Activated CD8-positive, alpha-beta T cell treated with anti-CD3 and anti-CD28 coated beads for 36 hours (primary cell): ENCODE measurements at regions not wholly inside any gene's neighbourhood (a gene's known extent, or its start where the extent isn't known, plus 50 kb on each side); places are given as distances from the start of the nearest gene placed in this dataset.
A peak's percentile ranks its signal among the peaks of the same experiment; 100 is the strongest.
"Not testable (repeated sequence)": the region's sequence is repeated elsewhere in the genome, so short reads cannot be mapped to it uniquely, and the experiment has no call there.

Experiments
- ATAC-seq: fragments of 200-7000 bp; cut with Tn5 transposase; one replicate; pipeline ENCODE4 v1.10.0; 2021; ENCODE audit warnings: mild to moderate bottlenecking, moderate library complexity
- CTCF ChIA-PET: fragments of 350-600 bp; sonication (Branson Sonifier 250); formaldehyde crosslinking; loops from one replicate; lab custom pipeline; 2021; ENCODE audit warnings: antibody characterized with exemption; lab: Charles Lee
- POLR2A ChIA-PET: fragments of 350-600 bp; sonication (Branson Sonifier 250); formaldehyde crosslinking; loops from one replicate; lab custom pipeline; 2021; ENCODE audit warnings: antibody characterized with exemption; lab: Charles Lee
- DNase-seq: peaks from one replicate; pipeline ENCODE4 v3.0.0-alpha.2; 2020
- H3K27ac Mint-ChIP-seq: one replicate; pipeline ENCODE4 v1.8.0; 2021; ENCODE audit warnings: mild to moderate bottlenecking, mixed read lengths
- H3K27me3 Mint-ChIP-seq: one replicate; pipeline ENCODE4 v1.8.0; 2021; ENCODE audit warnings: mixed read lengths
- H3K36me3 Mint-ChIP-seq: one replicate; pipeline ENCODE4 v1.8.0; 2021; ENCODE audit warnings: low read depth, mixed read lengths
- H3K4me1 Mint-ChIP-seq: one replicate; pipeline ENCODE4 v1.8.0; 2021; ENCODE audit warnings: low read depth, mixed read lengths
- H3K4me3 Mint-ChIP-seq: one replicate; pipeline ENCODE4 v1.8.0; 2021; ENCODE audit warnings: mild to moderate bottlenecking, moderate library complexity, mixed read lengths
- H3K9me3 Mint-ChIP-seq: one replicate; pipeline ENCODE4 v1.8.0; 2021; ENCODE audit warnings: mixed read lengths
- intact Hi-C: fragments of 100-400 bp; cut with micrococcal nuclease; formaldehyde crosslinking; loops from one replicate; pipeline ENCODE4 v1.10.0; 2022
- TF ChIP-seq, protein P1 (sequence below): fragments of 200-600 bp; IDR thresholded peaks from one replicate; pipeline ENCODE4 v1.8.0; 2022; ENCODE audit warnings: antibody characterized with exemption, mild to moderate bottlenecking

DNA sequence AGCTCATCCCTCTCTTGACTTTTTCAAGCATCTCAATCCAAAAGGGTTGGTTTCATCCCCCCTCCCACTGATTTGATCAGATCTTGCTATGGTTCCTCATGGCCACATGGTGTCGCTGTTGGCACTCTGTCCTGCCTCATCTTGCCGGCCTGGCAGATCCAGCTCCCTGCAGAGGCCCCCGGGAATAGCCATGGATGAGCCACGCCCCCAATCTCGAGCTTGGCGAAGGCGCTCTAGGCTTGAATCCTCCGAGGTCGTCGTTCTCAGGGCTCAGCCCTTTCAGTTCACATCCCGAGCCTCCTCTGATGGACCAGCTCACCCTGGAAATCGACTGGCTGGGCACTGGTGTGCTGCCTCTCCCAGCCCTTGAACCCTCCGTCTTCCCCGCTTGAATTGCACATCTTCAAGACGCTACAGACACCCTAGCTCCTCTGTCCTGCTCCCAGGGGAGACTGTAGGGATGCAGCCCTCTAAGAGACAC is 628.7 kb downstream of the TYW1 start:
- no peak overlapping the region for H3K27ac Mint-ChIP-seq
- ChIA-PET CTCF (interaction anchor here (0.6 to 2.1 kb wide), 11 partner anchors 10 to 398 kb away, joined by 3 to 8 read pairs (median 4); no protein-coding TSS in a partner anchor), POLR2A (no interaction called here)
- no peaks in the 10 kb centered on the region for H3K4me1 Mint-ChIP-seq
- H3K36me3 Mint-ChIP-seq = no peaks in the 10 kb centered on the region
- H3K9me3 Mint-ChIP-seq = no peaks in the 10 kb centered on the region
- H3K27me3 Mint-ChIP-seq = no peaks in the 10 kb centered on the region
- TF ChIP-seq, protein P1, sequence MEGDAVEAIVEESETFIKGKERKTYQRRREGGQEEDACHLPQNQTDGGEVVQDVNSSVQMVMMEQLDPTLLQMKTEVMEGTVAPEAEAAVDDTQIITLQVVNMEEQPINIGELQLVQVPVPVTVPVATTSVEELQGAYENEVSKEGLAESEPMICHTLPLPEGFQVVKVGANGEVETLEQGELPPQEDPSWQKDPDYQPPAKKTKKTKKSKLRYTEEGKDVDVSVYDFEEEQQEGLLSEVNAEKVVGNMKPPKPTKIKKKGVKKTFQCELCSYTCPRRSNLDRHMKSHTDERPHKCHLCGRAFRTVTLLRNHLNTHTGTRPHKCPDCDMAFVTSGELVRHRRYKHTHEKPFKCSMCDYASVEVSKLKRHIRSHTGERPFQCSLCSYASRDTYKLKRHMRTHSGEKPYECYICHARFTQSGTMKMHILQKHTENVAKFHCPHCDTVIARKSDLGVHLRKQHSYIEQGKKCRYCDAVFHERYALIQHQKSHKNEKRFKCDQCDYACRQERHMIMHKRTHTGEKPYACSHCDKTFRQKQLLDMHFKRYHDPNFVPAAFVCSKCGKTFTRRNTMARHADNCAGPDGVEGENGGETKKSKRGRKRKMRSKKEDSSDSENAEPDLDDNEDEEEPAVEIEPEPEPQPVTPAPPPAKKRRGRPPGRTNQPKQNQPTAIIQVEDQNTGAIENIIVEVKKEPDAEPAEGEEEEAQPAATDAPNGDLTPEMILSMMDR = peak; percentile 82
- DNase-seq (peak; percentile 44), ATAC-seq (no peak)
- H3K4me3 Mint-ChIP-seq = no peak overlapping the region
- intact Hi-C loops = no loop called here

DNA sequence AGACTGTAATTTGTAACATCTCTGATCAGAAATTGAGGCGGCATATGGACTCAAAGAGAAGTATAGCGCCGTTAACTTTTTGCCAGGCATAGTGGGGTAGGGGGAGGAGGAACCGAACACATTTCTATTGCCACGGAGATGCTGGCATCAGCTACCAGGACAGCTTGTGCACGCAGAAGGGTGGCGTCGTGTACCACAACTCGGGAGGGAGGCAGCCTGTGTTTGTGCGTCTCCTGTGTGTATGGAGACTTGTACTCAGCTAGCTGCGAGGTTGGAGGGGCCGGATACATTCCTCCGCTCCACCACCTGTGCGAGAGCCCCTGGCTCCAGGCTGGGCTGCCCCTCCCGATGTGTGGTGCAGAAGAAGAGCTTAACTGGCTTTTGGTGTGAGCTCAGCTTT is 634.8 kb downstream of the TYW1 start:
- Mint-ChIP-seq H3K4me1 (no peaks in the 10 kb centered on the region), H3K9me3 (peaks cover 2% of the 10 kb centered on the region), H3K36me3 (no peaks in the 10 kb centered on the region), H3K27ac (no peak overlapping the region), H3K4me3 (no peak overlapping the region), H3K27me3 (no peaks in the 10 kb centered on the region)
- no peak for DNase-seq
- ChIA-PET CTCF (no interaction called here), POLR2A (no interaction called here)
- intact Hi-C loops = no loop called here
- TF ChIP-seq, protein P1 = no peak
- ATAC-seq = no peak

- intact Hi-C loops = no loop called here
- no peak overlapping the region for H3K27ac Mint-ChIP-seq
- no peak for ATAC-seq
- POLR2A ChIA-PET = no interaction called here
- H3K27me3 Mint-ChIP-seq = peaks cover 2% of the 10 kb centered on the region
- H3K9me3 Mint-ChIP-seq = peaks cover 5% of the 10 kb centered on the region
- CTCF ChIA-PET = no interaction called here
- H3K4me3 Mint-ChIP-seq = no peak overlapping the region
- DNase-seq = no peak
- TF ChIP-seq, protein P1 = no peak
- H3K36me3 Mint-ChIP-seq = no peaks in the 10 kb centered on the region
- no peaks in the 10 kb centered on the region for H3K4me1 Mint-ChIP-seq
Measured at GRCh38 chr7:67635271-67635670, 638.6 kb downstream of the TYW1 start.

DNA sequence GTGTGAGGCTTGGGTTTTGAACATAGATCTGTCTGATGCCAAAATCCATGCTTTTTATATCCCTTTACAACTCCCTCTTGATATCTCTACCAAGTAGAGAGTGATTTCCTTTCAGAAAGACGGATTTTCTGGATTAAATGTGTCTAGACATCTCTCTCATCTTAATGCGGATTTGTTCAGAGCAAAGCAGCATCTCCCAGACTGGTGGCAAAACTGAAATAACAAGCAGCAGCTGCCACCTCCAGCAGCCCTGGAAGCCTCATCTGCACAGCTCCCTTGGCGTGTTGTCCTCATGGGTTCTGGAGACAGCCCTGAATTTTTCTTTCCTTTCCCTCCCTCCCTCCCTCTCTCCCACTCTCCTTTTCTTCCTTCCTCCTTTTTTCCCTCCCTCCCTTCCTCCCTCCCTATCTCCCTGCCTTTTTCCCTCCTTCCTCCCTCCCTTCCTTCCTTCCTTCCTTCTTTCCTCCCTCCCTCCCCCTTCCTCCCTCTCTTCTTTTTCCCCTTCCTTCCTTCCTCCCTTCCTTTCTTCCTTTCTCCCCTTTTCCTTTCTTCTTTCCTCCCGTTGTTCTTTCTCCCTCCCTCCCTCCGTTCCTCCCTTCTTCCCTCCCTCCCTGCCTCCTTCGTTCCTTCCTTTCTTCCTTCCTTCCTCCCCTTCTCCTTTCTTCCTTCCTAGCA is 639.9 kb downstream of the TYW1 start:
- no peak for DNase-seq
- Mint-ChIP-seq H3K36me3 (no peaks in the 10 kb centered on the region), H3K4me3 (no peak overlapping the region), H3K9me3 (peaks cover 6% of the 10 kb centered on the region), H3K4me1 (no peaks in the 10 kb centered on the region), H3K27me3 (peaks cover 2% of the 10 kb centered on the region), H3K27ac (no peak overlapping the region)
- ATAC-seq = no peak
- intact Hi-C loops = no loop called here
- TF ChIP-seq, protein P1 = no peak
- ChIA-PET POLR2A (no interaction called here), CTCF (no interaction called here)

DNA sequence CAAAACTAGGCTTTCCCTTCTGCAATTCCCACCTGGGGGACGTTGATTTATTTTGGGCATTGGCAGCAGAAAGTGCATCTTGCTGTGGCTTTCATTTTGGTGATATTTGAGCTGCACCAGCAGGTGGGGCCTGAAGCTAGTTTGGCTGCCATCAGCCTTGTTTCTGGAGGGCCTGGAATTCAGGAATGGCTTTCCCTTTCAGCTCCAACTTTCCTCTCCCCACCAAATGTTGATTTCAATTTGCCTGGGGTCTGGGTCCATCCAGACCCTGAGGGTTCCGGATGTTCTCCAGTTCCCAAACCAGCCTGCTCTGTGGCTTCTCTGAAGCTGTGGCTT is 640.4 kb downstream of the TYW1 start:
- H3K9me3 Mint-ChIP-seq = peaks cover 6% of the 10 kb centered on the region
- ChIA-PET CTCF (no interaction called here), POLR2A (no interaction called here)

GRCh38 chr7:67642542-67642941 is 645.9 kb downstream of the TYW1 start:
- H3K27ac Mint-ChIP-seq, POLR2A ChIA-PET, ATAC-seq: not testable (repeated sequence)

More for the DNA sequence above, 640.4 kb downstream of the TYW1 start:
- H3K4me1 Mint-ChIP-seq = no peaks in the 10 kb centered on the region
- no peak for ATAC-seq
- intact Hi-C loops = no loop called here
- no peak for DNase-seq
- H3K27ac Mint-ChIP-seq = no peak overlapping the region
- peaks cover 2% of the 10 kb centered on the region for H3K27me3 Mint-ChIP-seq
- TF ChIP-seq, protein P1 = no peak
- H3K36me3 Mint-ChIP-seq = no peaks in the 10 kb centered on the region
- H3K4me3 Mint-ChIP-seq = no peak overlapping the region

More at GRCh38 chr7:67642542-67642941, 645.9 kb downstream of the TYW1 start:
- H3K4me1 Mint-ChIP-seq, H3K27me3 Mint-ChIP-seq, H3K36me3 Mint-ChIP-seq, DNase-seq, H3K4me3 Mint-ChIP-seq, H3K9me3 Mint-ChIP-seq, CTCF ChIA-PET, intact Hi-C loops: not testable (repeated sequence)
